Adipocyte (in vitro differentiated cells): ENCODE measurements at regions not wholly inside any gene's neighbourhood (a gene's known extent, or its start where the extent isn't known, plus 50 kb on each side); places are given as distances from the start of the nearest gene placed in this dataset.

Source experiments
- DNase-seq: peaks from one replicate; pipeline ENCODE4 v3.0.0-alpha.2; 2015; ENCODE audit warnings: low read depth
- H3K27me3 ChIP-seq: replicated peaks from 2 replicates; pipeline ENCODE4 v1.7.0; 2013; ENCODE audit warnings: mild to moderate bottlenecking, low read length, moderate library complexity; ENCODE audit not compliant: control insufficient read depth, insufficient read depth
- H3K36me3 ChIP-seq: 2 replicates; pipeline ENCODE4 v1.7.0; 2013; ENCODE audit warnings: low read length, mild to moderate bottlenecking, moderate library complexity; ENCODE audit not compliant: control insufficient read depth, insufficient read depth, severe bottlenecking
- H3K4me1 ChIP-seq: 2 replicates; pipeline ENCODE4 v1.7.0; 2013; ENCODE audit warnings: mild to moderate bottlenecking, low read length, moderate library complexity; ENCODE audit not compliant: control insufficient read depth, insufficient read depth
- H3K4me3 ChIP-seq: 2 replicates; pipeline ENCODE4 v1.7.0; 2013; ENCODE audit warnings: mild to moderate bottlenecking, low read length, moderate library complexity
- H3K9ac ChIP-seq: 2 replicates; pipeline ENCODE4 v1.7.0; 2013; ENCODE audit warnings: mild to moderate bottlenecking, low read length, moderate library complexity
- H3K9me3 ChIP-seq: 2 replicates; pipeline ENCODE4 v1.7.0; 2013; ENCODE audit warnings: mild to moderate bottlenecking, low read length, moderate library complexity; ENCODE audit not compliant: control insufficient read depth

GRCh38 chr5:34500236-34500847, 155.8 kb upstream of the RAI14 start:
- H3K4me3 ChIP-seq = no peak overlapping the region
- H3K4me1 ChIP-seq = peaks cover 79% of the 10 kb centered on the region
- no peaks in the 10 kb centered on the region for H3K9me3 ChIP-seq
- no peak overlapping the region for H3K9ac ChIP-seq
- no peak for DNase-seq
- no peaks in the 10 kb centered on the region for H3K27me3 ChIP-seq
- no peaks in the 10 kb centered on the region for H3K36me3 ChIP-seq

- Histone ChIP-seq H3K9me3 (no peaks in the 10 kb centered on the region), H3K4me3 (no peak overlapping the region), H3K36me3 (no peaks in the 10 kb centered on the region)
Observed at GRCh38 chr5:34501016-34501415, 155.1 kb upstream of the RAI14 start.

GRCh38 chr5:34501840-34502239, 154.3 kb upstream of the RAI14 start:
- no peak for DNase-seq
- H3K9me3 ChIP-seq = no peaks in the 10 kb centered on the region
- H3K36me3 ChIP-seq = no peaks in the 10 kb centered on the region
- H3K27me3 ChIP-seq = no peaks in the 10 kb centered on the region
- no peak overlapping the region for H3K4me3 ChIP-seq
- peaks cover 67% of the 10 kb centered on the region for H3K4me1 ChIP-seq
- H3K9ac ChIP-seq = no peak overlapping the region

More at GRCh38 chr5:34501016-34501415, 155.1 kb upstream of the RAI14 start:
- no peak overlapping the region for H3K9ac ChIP-seq
- DNase-seq = peak; percentile 50
- peaks cover 75% of the 10 kb centered on the region for H3K4me1 ChIP-seq
- H3K27me3 ChIP-seq = no peaks in the 10 kb centered on the region

- H3K9ac ChIP-seq = no peak overlapping the region
- H3K9me3 ChIP-seq = no peaks in the 10 kb centered on the region
- H3K27me3 ChIP-seq = no peaks in the 10 kb centered on the region
- no peaks in the 10 kb centered on the region for H3K36me3 ChIP-seq
- H3K4me3 ChIP-seq = no peak overlapping the region
- DNase-seq = no peak
- peaks cover 60% of the 10 kb centered on the region for H3K4me1 ChIP-seq
Observed at GRCh38 chr5:34502581-34502980, 153.5 kb upstream of the RAI14 start.

GRCh38 chr5:34503379-34504253, 152.5 kb upstream of the RAI14 start:
- H3K36me3 ChIP-seq = no peaks in the 10 kb centered on the region
- no peak for DNase-seq
- peak overlapping the region; percentile 57 for H3K4me3 ChIP-seq
- no peaks in the 10 kb centered on the region for H3K27me3 ChIP-seq
- peaks cover 3% of the 10 kb centered on the region for H3K9me3 ChIP-seq
- peaks cover 50% of the 10 kb centered on the region for H3K4me1 ChIP-seq
- peak overlapping the region; percentile 54 for H3K9ac ChIP-seq

- Histone ChIP-seq H3K4me3 (no peak overlapping the region), H3K9ac (no peak overlapping the region), H3K4me1 (peaks cover 37% of the 10 kb centered on the region), H3K9me3 (peaks cover 3% of the 10 kb centered on the region), H3K36me3 (no peaks in the 10 kb centered on the region), H3K27me3 (no peaks in the 10 kb centered on the region)
- DNase-seq = no peak
Observed at GRCh38 chr5:34504967-34505366, 151.2 kb upstream of the RAI14 start.

GRCh38 chr5:34505731-34506130, 150.4 kb upstream of the RAI14 start:
- Histone ChIP-seq H3K9ac (no peak overlapping the region), H3K4me1 (peaks cover 29% of the 10 kb centered on the region), H3K4me3 (no peak overlapping the region), H3K27me3 (no peaks in the 10 kb centered on the region), H3K36me3 (no peaks in the 10 kb centered on the region), H3K9me3 (peaks cover 3% of the 10 kb centered on the region)
- no peak for DNase-seq

- peaks cover 3% of the 10 kb centered on the region for H3K9me3 ChIP-seq
- DNase-seq = no peak
- H3K4me1 ChIP-seq = peaks cover 28% of the 10 kb centered on the region
- H3K27me3 ChIP-seq = no peaks in the 10 kb centered on the region
- no peak overlapping the region for H3K9ac ChIP-seq
- H3K4me3 ChIP-seq = no peak overlapping the region
- no peaks in the 10 kb centered on the region for H3K36me3 ChIP-seq
Observed at GRCh38 chr5:34507933-34508332, 148.2 kb upstream of the RAI14 start.

GRCh38 chr5:34509392-34509791, 146.7 kb upstream of the RAI14 start:
- H3K27me3 ChIP-seq = no peaks in the 10 kb centered on the region
- peaks cover 3% of the 10 kb centered on the region for H3K9me3 ChIP-seq
- DNase-seq = no peak
- peaks cover 13% of the 10 kb centered on the region for H3K4me1 ChIP-seq
- no peak overlapping the region for H3K9ac ChIP-seq
- H3K36me3 ChIP-seq = no peaks in the 10 kb centered on the region
- no peak overlapping the region for H3K4me3 ChIP-seq

- Histone ChIP-seq H3K9ac (no peak overlapping the region), H3K36me3 (no peaks in the 10 kb centered on the region), H3K27me3 (no peaks in the 10 kb centered on the region), H3K9me3 (peaks cover 3% of the 10 kb centered on the region), H3K4me1 (peaks cover 10% of the 10 kb centered on the region), H3K4me3 (no peak overlapping the region)
- DNase-seq = no peak
Observed at GRCh38 chr5:34510002-34510401, 146.1 kb upstream of the RAI14 start.

- H3K9me3 ChIP-seq = peaks cover 3% of the 10 kb centered on the region
- no peak overlapping the region for H3K4me3 ChIP-seq
- no peaks in the 10 kb centered on the region for H3K36me3 ChIP-seq
- H3K4me1 ChIP-seq = peaks cover 10% of the 10 kb centered on the region
- H3K9ac ChIP-seq = no peak overlapping the region
- H3K27me3 ChIP-seq = no peaks in the 10 kb centered on the region
- no peak for DNase-seq
Observed at GRCh38 chr5:34511063-34511462, 145.1 kb upstream of the RAI14 start.
